ENCODE measurements at regions not wholly inside any gene's neighbourhood (a gene's known extent, or its start where the extent isn't known, plus 50 kb on each side); places are given as distances from the start of the nearest gene placed in this dataset.

GRCh38 chr16:14002416-14002990 lies 68.6 kb upstream of the MRTFB start:
- TF ChIP-seq CTCF (IDR thresholded peaks at IDR 0.05 in 4 of 5, conservative IDR thresholded peaks at IDR 0.05 in 1 of 5) (no peak), POLR2A (IDR thresholded peaks at IDR 0.05) (no peak)

Measured in gastrocnemius medialis (tissue), 4 donors.